ENCODE measurements at regions not wholly inside any gene's neighbourhood (a gene's known extent, or its start where the extent isn't known, plus 50 kb on each side); places are given as distances from the start of the nearest gene placed in this dataset.

- Histone ChIP-seq H3K79me2 (ENCODE audit: insufficient read depth, low read length) (no peaks in the 10 kb centered on the region), H2AFZ (ENCODE audit: low read depth, low read length, poor library complexity, severe bottlenecking) (no peak overlapping the region), H3K4me2 (ENCODE audit: low read length) (no peak overlapping the region), H3K27me3 (ENCODE audit: insufficient read depth, low read length) (no peaks in the 10 kb centered on the region), H3K4me3 (replicated peaks in 1 of 2; ENCODE audit: low read depth in 1 of 2, low read length in 2 of 2) (no peak overlapping the region), H3K36me3 (ENCODE audit: control insufficient read depth in 1 of 2, insufficient read depth in 2 of 2, low read length in 2 of 2) (no peaks in the 10 kb centered on the region), H3K9ac (ENCODE audit: low read length) (no peak overlapping the region), H3K27ac (ENCODE audit: low read depth, low read length) (no peak overlapping the region), H3K9me2 (ENCODE audit: insufficient read depth) (no peaks in the 10 kb centered on the region), H3K9me3 (ENCODE audit: control insufficient read depth in 1 of 2, insufficient read depth in 1 of 2, low read depth in 1 of 2, low read length in 2 of 2) (no peaks in the 10 kb centered on the region), H3K4me1 (ENCODE audit: control insufficient read depth in 1 of 2, insufficient read depth in 2 of 2, low read length in 2 of 2) (no peaks in the 10 kb centered on the region), H4K20me1 (ENCODE audit: insufficient read depth) (no peaks in the 10 kb centered on the region)
- ChIA-PET CTCF (no interaction called here), RAD21 (ENCODE audit: low non-redundant PET in 1 of 2, low total read pairs in 2 of 2, uncharacterized antibody in 2 of 2, unreplicated experiment in 2 of 2) (no interaction called here), POLR2A (no interaction called here)
- no peak for DNase-seq (ENCODE audit: low read depth, low spot score)
- ATAC-seq, result no peak
- TF ChIP-seq CBX3 (IDR thresholded peaks at IDR 0.05; ENCODE audit: low read depth) (no peak), MAX (IDR thresholded peaks at IDR 0.05) (no peak), SRF (IDR thresholded peaks at IDR 0.05; ENCODE audit: low read depth) (no peak), POLR2AphosphoS5 (IDR thresholded peaks at IDR 0.05; ENCODE audit: low read depth, low read length) (no peak), CTCF (IDR thresholded peaks at IDR 0.05 in 2 of 3, conservative IDR thresholded peaks at IDR 0.05 in 1 of 3; ENCODE audit: borderline replicate concordance in 1 of 3, insufficient read depth in 1 of 3, low read depth in 2 of 3, low read length in 2 of 3) (no peak), EGR1 (IDR thresholded peaks at IDR 0.05; ENCODE audit: low read depth) (no peak), SP1 (IDR thresholded peaks at IDR 0.05; ENCODE audit: low read depth) (no peak), EZH2 (IDR thresholded peaks at IDR 0.05) (no peak)
- TF ChIP-seq, protein P1, sequence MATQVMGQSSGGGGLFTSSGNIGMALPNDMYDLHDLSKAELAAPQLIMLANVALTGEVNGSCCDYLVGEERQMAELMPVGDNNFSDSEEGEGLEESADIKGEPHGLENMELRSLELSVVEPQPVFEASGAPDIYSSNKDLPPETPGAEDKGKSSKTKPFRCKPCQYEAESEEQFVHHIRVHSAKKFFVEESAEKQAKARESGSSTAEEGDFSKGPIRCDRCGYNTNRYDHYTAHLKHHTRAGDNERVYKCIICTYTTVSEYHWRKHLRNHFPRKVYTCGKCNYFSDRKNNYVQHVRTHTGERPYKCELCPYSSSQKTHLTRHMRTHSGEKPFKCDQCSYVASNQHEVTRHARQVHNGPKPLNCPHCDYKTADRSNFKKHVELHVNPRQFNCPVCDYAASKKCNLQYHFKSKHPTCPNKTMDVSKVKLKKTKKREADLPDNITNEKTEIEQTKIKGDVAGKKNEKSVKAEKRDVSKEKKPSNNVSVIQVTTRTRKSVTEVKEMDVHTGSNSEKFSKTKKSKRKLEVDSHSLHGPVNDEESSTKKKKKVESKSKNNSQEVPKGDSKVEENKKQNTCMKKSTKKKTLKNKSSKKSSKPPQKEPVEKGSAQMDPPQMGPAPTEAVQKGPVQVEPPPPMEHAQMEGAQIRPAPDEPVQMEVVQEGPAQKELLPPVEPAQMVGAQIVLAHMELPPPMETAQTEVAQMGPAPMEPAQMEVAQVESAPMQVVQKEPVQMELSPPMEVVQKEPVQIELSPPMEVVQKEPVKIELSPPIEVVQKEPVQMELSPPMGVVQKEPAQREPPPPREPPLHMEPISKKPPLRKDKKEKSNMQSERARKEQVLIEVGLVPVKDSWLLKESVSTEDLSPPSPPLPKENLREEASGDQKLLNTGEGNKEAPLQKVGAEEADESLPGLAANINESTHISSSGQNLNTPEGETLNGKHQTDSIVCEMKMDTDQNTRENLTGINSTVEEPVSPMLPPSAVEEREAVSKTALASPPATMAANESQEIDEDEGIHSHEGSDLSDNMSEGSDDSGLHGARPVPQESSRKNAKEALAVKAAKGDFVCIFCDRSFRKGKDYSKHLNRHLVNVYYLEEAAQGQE (IDR thresholded peaks at IDR 0.05; ENCODE audit: low read depth), result no peak
- intact Hi-C loops (cut with micrococcal nuclease), result no loop called here
- no TSS peak for BruUV-seq (replicated peaks)
Measured at GRCh38 chr7:13447637-13448036, 541.8 kb downstream of the ETV1 start.

Data from HCT116 (cell line).